ENCODE measurements at regions not wholly inside any gene's neighbourhood (a gene's known extent, or its start where the extent isn't known, plus 50 kb on each side); places are given as distances from the start of the nearest gene placed in this dataset.

- DNase-seq, result no peak
- no peaks in the 10 kb centered on the region for H3K4me1 ChIP-seq (ENCODE audit: insufficient read depth)
- no peaks in the 10 kb centered on the region for H3K27me3 ChIP-seq
- peaks cover 0 to 5% of the 10 kb centered on the region in 2 donors for H3K9me3 ChIP-seq
- TF ChIP-seq EP300 (IDR thresholded peaks at IDR 0.05) (no peak), CTCF (IDR thresholded peaks at IDR 0.05) (no peak), POLR2A (IDR thresholded peaks at IDR 0.05) (no peak)
- H3K27ac ChIP-seq, result no peak overlapping the region
- no peaks in the 10 kb centered on the region for H3K36me3 ChIP-seq
- H3K4me3 ChIP-seq, result no peak overlapping the region
- intact Hi-C loops (cut with DNase I), result loop anchor here in 1 of 4 donors (10.0 kb wide), 1 partner anchor 411 kb away; no protein-coding TSS in a partner anchor
These were observed 201.8 kb upstream of the ARID1B start for GRCh38 chr6:156575361-156575760.

- Histone ChIP-seq H3K36me3 (no peaks in the 10 kb centered on the region), H3K27me3 (no peaks in the 10 kb centered on the region), H3K27ac (no peak overlapping the region), H3K4me3 (no peak overlapping the region), H3K9me3 (no peaks in the 10 kb centered on the region), H3K4me1 (ENCODE audit: insufficient read depth) (no peaks in the 10 kb centered on the region)
- DNase-seq, result no peak
- TF ChIP-seq CTCF (IDR thresholded peaks at IDR 0.05) (no peak), POLR2A (IDR thresholded peaks at IDR 0.05) (no peak), EP300 (IDR thresholded peaks at IDR 0.05) (no peak)
- 72 to 81% (median 74%) methylated on average over 10 of the region's 10 CpGs for WGBS, 3 donors
- intact Hi-C loops (cut with DNase I), result loop anchor here in 3 of 4 donors (5.0 to 10.0 kb wide), 6 partner anchors 120 to 710 kb away; partner anchors contain the start of gene ARID1B (in 1 of the 3)
These were observed 212.4 kb upstream of the ARID1B start for GRCh38 chr6:156564807-156565149.

- Histone ChIP-seq H3K4me1 (ENCODE audit: insufficient read depth) (no peaks in the 10 kb centered on the region), H3K27ac (no peak overlapping the region), H3K9me3 (no peaks in the 10 kb centered on the region), H3K36me3 (no peaks in the 10 kb centered on the region), H3K27me3 (no peaks in the 10 kb centered on the region), H3K4me3 (no peak overlapping the region)
- intact Hi-C loops (cut with DNase I), result loop anchor here in 3 of 4 donors (5.0 to 10.0 kb wide), 6 partner anchors 121 to 711 kb away; partner anchors contain the start of gene ARID1B (in 1 of the 3)
- peak; percentile 83 to 94 (median 90) for TF ChIP-seq CTCF (IDR thresholded peaks at IDR 0.05)
- no peak for TF ChIP-seq EP300 (IDR thresholded peaks at IDR 0.05)
- 4 to 5% (median 5%) methylated on average over 14 of the region's 14 CpGs for whole genome bisulfite sequencing, 3 donors
- peak; percentile 76 to 90 (median 83) for DNase-seq
These were observed 212.9 kb upstream of the ARID1B start for GRCh38 chr6:156564127-156564806.

GRCh38 chr6:156563714-156564113, 213.5 kb upstream of the ARID1B start:
- WGBS, 3 donors, result 71 to 81% (median 75%) methylated on average over 9 of the region's 9 CpGs

More at GRCh38 chr6:156563714-156564113, 213.5 kb upstream of the ARID1B start:
- TF ChIP-seq EP300 (IDR thresholded peaks at IDR 0.05) (no peak), POLR2A (IDR thresholded peaks at IDR 0.05) (no peak), CTCF (IDR thresholded peaks at IDR 0.05) (no peak)
- H3K4me1 ChIP-seq (ENCODE audit: insufficient read depth), result no peaks in the 10 kb centered on the region
- no peak for DNase-seq
- H3K4me3 ChIP-seq, result no peak overlapping the region
- no peaks in the 10 kb centered on the region for H3K9me3 ChIP-seq
- H3K27ac ChIP-seq, result no peak overlapping the region
- intact Hi-C loops (cut with DNase I), result loop anchor here in 3 of 4 donors (5.0 to 10.0 kb wide), 6 partner anchors 121 to 711 kb away; partner anchors contain the start of gene ARID1B (in 1 of the 3)
- no peaks in the 10 kb centered on the region for H3K27me3 ChIP-seq
- no peaks in the 10 kb centered on the region for H3K36me3 ChIP-seq
